Effector CD4-positive, alpha-beta T cell (primary cell): ENCODE measurements at regions not wholly inside any gene's neighbourhood (a gene's known extent, or its start where the extent isn't known, plus 50 kb on each side); places are given as distances from the start of the nearest gene placed in this dataset.
"Not testable (repeated sequence)": the region's sequence is repeated elsewhere in the genome, so short reads cannot be mapped to it uniquely, and the experiment has no call there.

ENCODE experiments used
- DNase-seq: peaks from one replicate; pipeline ENCODE4 v3.0.0-alpha.2; 2020

DNA sequence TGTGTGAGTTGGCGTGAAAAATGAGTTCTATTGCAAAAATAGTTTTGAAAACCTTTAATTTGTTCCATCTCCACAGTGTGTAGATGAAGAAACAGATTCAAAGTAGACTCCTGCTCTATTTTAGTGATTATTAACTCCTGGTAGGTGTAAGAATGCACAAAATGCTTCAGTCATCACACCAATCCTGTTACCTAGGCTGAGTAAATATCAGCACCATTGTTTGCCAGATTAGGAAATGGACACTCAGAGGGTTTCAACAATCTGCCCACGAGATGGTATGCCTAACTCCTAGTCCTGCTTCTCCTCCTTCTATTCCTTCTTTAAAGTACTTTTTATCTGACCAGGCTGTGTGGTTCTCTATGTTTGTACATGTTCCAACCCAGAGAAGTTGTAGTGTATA, 108.9 kb upstream of the AHI1 start:
- DNase-seq = no peak

DNA sequence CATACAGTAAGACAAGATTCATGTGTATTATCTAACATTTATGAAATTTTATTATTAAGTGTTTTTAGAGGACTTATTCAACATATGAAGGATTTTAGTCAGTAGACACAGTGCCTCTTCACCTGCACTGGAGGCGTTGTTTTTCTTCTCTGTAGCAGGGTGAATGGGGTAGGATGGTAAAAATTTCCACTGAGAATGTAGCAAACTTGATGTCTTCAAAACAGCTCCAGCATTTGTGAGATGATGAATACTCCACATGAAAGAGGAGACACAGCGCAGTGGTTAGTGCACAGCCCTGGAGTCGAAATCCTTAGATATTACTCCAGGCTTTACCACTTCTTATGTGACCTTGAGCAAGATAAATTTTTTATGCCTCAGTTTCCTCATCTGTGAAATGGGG, 110.5 kb upstream of the AHI1 start:
- no peak for DNase-seq

DNA sequence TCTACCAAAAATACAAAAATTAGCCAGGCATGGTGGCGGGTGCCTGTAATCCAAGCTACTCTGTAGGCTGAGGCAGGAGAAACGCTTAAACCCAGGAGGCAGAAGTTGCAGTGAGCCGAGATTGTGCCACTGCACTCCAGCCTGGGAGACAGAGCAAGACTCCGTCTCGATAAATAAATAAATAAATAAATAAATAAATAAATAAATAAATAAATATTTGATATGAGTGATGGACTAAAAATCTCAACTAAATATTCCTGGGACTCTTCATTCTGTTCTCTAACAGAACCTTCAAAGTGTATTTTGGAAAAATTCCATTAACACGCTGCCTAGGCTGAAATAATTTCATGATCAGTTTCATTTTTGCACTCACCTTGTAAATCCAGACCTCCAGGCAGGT, 112.7 kb upstream of the AHI1 start:
- not testable (repeated sequence) for DNase-seq

DNA sequence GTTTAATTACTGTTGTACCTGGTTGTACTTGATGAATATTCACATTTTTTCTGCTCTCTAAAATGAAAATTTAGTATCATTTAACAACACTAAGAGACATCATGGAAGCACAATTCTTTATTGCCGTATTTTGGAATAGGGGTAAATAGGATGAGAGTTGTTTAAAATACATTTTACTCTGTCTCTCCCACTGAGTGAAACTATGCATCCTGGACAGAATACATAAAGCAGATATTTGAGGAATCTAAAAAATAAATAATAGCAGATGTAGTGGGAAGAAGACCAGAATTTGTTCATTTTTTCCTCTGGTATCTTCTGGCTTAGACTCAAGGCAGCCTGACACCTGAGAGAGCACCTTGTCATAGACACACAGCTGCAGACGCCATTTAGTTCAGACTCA, 119.1 kb upstream of the AHI1 start:
- no peak for DNase-seq

DNA sequence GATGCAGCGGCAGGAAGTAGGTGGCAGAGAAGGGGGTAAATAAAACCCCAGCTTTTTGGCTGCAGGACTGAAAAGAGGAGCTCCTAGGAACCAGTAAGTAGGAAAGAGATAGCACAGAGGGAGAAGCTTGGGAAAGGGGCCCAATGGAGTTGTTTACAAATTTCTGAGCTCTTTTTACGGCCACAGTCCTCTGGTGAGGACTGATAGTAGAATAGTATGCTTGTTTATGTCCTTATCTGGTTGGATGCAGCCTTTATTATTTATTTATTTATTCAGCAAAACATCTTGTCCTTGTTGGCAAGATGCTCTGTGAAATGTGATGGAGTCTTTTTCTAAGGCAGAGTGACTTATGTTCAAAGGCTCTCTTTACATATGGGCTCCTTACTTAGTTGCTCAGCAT, 119.7 kb upstream of the AHI1 start:
- no peak for DNase-seq

DNA sequence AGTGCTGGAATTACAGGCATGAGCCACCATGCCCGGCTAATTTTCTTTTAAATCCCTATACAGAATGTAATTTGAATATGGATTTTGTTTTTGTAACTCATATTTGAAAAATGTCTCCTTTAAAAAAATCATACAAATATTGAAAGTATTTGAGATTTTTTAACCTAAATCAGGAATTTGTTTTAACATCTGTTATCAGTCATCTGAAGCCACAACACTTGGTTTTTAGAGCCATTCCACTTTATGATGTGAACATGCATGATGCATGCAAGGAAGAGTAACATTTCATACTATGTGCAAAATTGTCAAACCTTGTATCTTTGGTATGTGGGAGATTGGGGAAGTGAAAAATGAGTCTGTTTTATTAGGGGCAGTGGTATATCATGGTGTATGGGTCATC, 124.5 kb upstream of the AHI1 start:
- no peak for DNase-seq

DNA sequence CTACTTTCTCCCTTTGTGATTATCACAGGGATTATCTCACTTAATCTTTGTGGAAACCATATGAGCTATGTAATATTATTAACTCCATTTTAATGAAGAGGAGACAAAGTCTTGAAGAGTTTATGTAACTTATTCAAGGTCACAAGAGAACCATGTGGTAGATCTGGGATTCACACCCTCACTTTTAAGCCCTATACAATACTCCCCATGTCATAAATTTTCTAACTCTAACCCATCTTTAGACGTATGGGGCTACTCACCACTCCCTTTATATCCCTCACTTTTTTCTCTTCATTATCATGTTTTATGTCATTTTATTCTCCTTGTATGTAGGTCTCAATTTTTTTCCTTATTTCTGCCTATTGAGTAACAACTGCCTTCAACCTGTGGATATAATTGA, 126.4 kb upstream of the AHI1 start:
- DNase-seq = no peak

DNA sequence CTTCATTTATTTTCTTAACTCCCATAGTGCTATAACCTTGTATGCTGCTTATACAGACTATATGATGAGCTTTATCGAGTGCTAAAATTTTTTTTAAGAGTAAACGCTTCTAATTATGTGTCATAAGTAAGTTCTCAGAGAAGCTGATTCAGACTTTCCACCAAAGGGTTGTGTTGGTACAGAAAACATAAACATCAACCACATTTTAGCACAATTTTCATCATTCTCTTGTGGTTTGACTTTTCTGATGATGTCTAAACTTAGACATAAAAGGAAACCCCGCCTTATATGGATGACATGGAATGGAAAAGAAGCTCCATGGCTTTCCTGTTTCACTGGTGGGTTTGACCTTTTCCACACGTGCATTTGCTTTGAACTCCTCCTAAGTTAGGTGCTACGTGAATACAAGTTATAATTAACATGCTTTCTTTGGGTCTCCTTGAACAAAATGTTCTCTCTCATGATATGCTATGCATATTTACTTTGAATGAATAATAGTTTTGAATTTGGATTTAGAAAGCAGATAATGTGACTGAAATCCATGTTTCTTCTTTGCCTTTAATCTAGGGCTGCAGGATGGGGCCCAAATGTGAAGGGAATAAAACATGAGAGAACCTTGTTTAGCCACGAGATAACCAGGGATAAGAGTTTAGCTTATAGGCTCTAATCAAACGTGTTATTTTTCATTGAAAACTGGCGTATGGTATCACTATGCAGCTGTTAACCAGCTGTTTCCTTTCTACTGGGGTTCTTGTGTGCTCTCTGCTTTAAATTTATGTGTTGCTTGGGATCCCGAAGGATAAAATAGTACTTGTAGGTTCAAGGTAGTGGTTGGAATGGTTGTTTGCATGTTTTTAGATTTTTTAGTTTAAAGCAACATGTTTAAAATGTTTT, 127.1 kb upstream of the AHI1 start:
- DNase-seq = no peak

DNA sequence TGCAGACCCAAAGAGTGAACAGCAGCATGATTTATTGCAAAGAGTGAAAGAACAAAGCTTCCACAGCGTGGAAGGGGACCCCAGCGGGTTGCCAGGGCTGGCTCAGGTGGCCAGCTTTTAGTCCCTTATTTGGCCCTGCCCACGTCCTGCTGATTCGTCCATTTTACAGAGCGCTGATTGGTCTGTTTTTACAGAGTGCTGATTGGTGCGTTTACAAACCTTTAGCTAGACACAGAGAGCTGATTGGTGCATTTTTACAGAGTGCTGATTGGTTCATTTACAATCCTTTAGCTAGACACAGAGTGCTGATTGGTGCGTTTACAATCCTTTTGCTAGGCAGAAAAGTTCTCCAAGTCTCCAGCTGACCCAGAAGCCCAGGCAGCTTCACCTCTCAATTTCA, 128.5 kb upstream of the AHI1 start:
- DNase-seq = not testable (repeated sequence)

DNA sequence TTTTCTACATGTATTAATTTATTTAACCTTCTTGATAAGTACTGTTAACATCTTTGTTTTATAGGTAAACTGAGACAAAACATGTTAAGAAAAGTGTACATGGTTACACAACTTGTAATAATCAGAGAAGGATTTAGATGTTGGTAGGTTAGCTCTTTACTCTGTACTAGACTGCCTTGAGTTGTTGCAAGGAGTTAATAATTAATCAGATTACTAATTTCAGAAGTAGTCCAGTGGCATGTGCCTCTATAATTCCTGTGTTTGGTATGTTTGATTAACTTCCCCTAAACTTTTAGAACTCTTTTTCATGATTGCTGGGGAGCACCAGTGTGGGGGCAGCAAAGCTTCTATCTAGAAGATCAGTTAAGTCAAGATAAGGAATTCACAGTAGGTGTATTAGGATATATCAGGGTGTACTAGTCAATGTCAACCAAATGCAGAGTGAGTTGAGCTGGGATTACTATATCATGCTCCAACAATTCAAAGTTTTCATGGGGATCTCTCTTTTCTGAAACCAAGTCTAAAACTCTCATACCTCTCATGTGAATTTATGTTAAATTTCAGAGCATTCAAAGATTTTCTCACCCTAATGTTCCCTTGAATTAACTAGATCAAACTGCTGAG, 129.7 kb upstream of the AHI1 start:
- DNase-seq = no peak

DNA sequence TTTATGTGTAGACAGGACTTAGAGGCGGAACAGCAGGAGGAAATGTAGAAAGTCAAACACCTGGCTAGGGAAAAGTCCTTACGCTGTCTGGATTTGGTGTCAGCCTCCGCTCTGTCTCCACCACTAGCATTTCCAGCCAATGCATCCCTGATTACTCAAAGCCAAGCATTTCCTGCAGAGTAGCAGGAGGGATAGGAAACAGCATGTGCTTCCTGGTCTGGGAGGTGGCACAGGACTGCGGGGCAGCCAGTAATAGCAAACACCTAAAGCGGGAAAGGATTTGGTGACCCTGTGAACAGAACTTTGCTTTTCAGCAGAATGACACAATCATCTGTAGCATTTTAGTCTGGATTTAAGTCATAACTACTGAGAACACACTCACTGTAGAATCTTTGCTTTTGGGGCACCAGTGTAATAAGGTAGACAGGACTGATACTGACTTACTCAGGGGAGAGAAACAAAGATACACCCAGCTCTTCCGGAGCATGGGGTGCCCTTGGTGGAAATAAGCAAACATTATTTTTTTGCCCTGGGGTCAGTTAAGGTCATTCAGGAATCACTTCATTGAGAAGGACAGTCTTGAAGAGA, 133.3 kb upstream of the AHI1 start:
- DNase-seq = no peak

DNA sequence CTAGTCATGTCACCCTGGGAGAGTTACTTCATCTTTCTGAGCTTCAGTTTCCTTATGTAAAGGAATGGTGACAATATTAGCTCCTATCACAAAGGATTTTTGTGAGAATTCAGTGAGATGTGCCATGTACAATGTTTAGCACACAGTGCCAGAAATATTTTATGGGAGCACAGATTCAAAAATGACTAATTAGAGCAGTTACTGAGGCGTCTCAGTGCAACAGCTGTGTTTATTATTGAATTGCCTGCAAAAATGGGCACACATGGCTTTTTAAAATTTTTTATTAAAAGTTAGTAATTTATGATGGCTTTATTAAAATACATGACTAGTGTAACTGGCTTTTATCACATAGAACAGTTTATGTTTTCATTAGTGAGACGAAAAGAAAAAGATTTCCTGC, 134.3 kb upstream of the AHI1 start:
- DNase-seq = no peak

DNA sequence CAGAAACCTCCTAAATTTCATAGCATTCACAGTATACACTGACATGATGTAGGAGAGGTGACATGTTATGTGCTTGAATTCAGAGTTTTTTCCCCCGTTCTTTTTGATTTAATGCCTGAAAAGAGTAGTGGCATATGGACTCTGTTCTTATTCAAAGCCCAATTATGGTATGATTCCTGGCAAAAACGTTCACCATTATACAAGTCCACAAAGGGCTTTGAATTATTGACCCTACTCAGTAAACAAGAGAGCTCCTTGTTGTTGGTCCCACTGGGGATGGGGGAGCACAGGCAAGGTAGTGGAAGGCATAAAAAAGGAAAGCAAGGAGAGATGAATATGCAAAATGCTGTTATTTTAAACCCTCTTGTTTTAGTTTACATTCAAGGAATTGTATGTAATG, 136.0 kb upstream of the AHI1 start:
- DNase-seq = no peak

DNA sequence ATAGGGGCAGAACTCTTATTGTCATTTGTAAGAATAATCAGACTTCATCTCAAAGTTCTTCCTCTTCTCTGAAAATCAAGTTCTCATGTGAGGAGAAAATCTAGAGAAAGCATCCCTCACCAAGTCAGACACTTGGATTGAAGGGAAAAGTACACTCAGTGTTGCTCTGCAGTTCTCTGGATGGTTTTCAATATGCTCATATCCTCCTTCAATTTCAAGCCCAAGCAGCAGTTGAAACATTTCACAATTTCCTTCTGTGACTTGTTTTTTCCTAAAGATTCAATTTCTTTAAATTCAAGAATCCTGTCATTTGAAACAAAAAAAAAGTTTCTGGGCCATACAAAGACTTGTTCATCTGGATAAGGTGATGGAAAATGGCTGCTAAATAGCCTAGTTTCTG, 140.2 kb upstream of the AHI1 start:
- DNase-seq = no peak

DNA sequence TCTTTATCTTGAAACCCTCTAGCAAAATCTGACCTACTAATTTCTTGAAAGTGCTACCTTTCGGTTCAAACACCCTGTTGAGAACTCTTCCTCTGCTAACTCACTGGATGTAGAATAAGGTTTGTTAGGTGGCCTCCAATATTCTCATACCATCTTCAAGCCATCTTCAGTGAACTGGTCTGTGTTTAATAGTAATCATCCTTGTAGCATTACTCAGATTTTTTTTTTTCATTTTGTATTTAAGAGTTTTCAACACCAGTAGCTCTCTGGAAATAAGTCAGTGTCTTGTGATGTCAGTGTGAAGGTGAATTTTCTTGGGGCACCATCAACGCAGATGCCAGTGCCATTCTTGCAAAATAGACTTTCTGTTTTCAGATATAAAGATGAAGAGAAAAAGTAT, 140.6 kb upstream of the AHI1 start:
- DNase-seq = no peak

DNA sequence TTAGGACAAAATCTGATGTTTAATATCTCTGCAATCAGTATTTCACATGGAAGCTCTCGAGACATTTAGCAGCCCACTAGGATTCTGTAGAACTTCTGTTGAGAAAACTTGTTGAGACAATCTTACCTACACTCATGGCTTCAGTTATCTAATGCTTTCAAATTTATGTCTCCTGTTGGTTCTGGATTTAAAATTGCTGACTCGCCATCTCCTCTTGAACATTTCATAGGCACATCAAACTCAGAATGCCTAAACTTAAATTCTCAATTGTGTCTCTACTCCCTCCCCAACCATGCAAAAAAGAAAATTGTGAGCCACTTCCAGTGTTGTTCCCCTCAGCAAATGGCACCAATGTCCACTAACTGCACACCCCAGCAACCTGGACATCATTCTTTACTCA, 142.5 kb upstream of the AHI1 start:
- DNase-seq = no peak

DNA sequence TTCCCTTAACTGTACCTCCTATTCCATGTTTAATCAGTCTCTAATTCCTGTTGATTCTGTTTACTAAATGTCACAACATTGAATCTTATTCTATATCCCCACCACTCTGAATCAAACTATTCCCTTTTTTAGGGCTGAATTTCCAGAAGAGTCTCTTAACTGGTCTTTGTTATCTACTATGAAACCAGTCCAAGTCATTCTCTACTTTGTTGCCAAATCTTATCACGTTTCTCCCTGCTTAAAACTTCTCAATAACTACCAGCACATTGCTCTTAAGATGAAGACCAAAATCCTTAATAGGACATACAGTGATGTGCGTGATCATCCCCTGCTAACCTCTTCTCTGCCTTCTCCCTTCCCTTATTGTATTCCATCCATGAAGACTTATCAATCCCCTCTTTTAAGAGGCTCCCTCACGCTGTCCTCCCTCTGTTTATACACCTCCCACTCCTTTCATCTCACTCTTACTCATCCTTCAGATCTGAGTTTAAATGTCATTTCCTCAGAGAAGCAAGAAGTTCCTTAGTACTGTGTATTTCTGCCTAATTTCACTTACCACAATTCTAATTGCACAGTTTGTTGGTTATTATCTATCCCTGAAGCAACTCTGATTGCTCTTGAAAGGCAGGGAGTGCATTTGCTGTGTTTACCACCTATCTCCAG, 143.0 kb upstream of the AHI1 start:
- no peak for DNase-seq

DNA sequence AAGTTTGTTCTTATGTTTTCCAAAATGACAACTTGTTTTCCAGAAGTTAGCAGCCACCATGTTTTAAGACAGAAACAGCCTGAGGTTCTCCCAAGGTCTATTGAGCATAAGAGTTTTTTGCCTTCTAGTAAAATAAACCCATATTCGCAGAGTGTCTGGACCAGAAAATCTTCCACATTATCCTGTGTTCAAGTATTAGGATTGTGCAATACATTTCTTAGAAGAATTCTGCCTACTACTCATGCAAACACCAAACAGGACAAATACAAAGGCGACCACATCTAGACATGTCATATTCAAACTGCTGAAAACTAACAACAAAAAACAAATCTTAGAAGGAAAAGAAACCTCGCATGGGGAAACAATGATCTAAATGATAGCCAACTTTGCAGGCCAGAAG, 145.4 kb upstream of the AHI1 start:
- no peak for DNase-seq

DNA sequence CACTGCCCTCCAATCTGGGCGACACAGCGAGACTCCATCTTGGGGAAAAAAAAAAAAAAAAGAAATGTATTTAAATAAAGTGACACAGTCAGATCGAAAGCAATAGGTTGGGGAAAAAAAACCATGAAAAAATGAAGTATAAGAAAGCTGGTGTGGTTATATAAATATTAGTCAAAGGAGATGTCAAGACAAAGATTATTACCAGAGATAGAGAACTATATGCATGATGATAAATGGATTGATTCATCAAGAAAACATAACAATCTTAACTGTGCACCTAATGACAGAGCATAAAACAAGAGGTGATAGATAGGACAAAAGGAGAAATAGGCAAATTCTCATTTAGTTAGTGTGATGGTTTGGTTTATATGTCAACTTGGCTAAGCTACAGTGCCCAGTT, 146.9 kb upstream of the AHI1 start:
- no peak for DNase-seq

DNA sequence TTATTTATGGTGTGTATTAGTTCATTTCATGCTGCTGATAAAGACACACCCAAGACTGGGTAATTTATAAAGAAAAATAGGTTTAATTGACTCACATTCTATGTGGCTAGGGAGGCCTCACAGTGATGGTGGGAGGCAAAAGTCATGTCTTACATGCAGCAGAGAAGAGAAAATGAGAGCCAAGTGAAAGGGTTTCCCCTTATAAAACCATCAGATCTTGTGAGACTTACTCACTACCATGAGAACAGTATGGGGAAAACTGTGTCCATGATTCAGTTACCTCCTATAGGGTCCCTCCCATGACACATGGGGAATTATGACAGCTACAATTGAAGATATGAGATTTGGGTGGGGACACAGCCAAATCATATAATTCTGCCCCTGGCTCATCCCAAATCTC, 150.0 kb upstream of the AHI1 start:
- DNase-seq = no peak

DNA sequence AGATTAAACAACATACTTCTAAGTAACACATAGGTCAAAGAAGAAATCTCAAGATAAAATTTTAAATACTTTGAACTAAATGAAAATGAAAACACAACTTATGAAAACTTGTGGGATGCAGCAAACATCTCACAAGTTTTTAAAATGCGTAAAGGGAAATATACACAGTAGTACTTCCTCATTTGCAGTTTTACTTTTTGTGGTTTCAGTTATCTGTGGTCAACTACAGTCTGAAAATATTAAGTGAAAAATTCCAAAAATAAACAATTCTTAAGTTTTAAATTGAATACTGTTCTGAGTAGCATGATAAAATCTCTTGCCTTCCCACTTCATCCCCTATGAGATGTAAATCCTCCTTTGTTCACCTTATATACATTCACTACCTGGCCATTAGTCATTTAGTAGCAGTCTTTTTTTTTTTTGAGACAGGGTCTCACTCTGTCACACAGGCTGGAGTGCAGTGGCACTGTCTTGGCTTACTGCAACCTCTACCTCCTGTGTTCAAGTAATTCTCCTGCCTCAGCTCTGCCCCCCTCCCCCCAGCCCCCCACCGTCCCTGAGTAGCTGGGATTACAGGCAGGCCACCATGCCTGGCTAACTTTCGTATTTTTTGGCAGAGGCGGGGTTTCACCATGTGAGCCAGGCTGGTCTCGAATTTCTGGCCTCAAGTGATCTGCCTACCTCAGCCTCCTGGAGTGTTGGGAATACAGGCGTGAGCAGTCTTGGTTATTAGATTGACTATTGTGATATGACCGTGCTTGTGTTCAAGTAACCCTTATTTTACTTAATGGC, 154.6 kb upstream of the AHI1 start:
- no peak for DNase-seq

DNA sequence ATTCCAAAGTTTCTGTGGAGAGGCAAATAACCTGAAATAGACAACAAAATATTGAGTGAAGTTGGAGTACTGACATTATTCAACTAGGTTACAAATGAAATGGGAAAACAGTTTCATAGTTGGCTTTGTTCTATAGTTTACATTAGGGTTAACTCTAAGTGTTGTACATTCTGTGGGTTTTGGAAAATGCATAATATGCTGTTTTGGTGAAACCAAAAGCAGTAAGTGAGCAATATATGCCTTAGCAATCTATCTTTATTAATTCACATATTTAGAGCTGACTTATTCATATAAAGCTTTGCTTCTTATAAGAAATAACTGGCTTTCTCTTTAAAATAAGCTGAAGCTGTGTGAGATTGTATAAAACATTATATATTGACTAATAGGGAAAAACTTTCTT, 157.5 kb upstream of the AHI1 start:
- DNase-seq = no peak

DNA sequence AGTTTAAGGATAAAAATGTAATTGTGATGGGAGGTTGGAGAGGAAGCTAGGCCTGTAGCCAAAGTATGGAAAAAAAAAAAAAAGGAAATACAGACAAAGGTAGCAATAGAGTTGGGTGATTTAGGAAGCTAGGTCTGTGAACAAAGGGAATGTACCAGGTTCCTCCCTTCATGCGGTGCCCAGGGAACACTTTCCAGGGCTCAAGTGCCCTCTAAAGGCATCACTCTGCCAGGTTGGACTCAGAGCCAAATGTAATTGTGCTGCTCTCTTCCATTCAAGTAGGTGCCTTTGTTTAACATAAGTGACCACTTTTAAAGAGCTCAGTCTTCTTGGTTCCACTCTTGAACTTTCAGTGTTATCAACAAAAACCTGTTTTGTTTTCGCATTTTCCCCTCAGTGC, 159.7 kb upstream of the AHI1 start:
- DNase-seq = no peak
